Keratinocyte (primary cell): ENCODE measurements at regions not wholly inside any gene's neighbourhood (a gene's known extent, or its start where the extent isn't known, plus 50 kb on each side); places are given as distances from the start of the nearest gene placed in this dataset.

Source experiments
- DNase-seq: peaks from one replicate; pipeline ENCODE4 v3.0.0-alpha.2; 2011; ENCODE audit warnings: low read depth, missing footprints, low spot score
- FAIRE-seq: peaks from 2 replicates; lab custom pipeline; 2011; peaks lifted over from hg19 to GRCh38; lab: Jason Lieb, UNC
- H2AFZ ChIP-seq: 2 replicates; pipeline ENCODE4 v1.6.0; 2012; ENCODE audit warnings: low read length, control low read depth, inconsistent platforms; ENCODE audit not compliant: control insufficient read depth
- H3K27ac ChIP-seq: 2 replicates; pipeline ENCODE4 v1.5.1; 2011; ENCODE audit warnings: low read length; ENCODE audit not compliant: control insufficient read depth, insufficient read depth
- H3K27me3 ChIP-seq: 3 replicates; pipeline ENCODE4 v1.6.0; 2011; ENCODE audit warnings: low read length; ENCODE audit not compliant: control insufficient read depth, insufficient read depth; ENCODE audit errors: extremely low read depth
- H3K36me3 ChIP-seq, 2 experiments: 2 replicates in 1 of 2; 3 replicates in 1 of 2; pipeline ENCODE4 v1.5.1; 2011; ENCODE audit warnings: low read length in 2 of 2, mild to moderate bottlenecking in 1 of 2; ENCODE audit not compliant: control insufficient read depth in 2 of 2, insufficient read depth in 2 of 2; ENCODE audit errors: extremely low read depth in 1 of 2
- H3K4me1 ChIP-seq: 3 replicates; pipeline ENCODE4 v1.5.1; 2011; ENCODE audit warnings: low read length; ENCODE audit not compliant: control insufficient read depth, insufficient read depth; ENCODE audit errors: extremely low read depth
- H3K4me2 ChIP-seq: 3 replicates; pipeline ENCODE4 v1.6.0; 2011; ENCODE audit warnings: low read depth, low read length; ENCODE audit not compliant: control insufficient read depth, insufficient read depth; ENCODE audit errors: extremely low read depth
- H3K4me3 ChIP-seq, 3 experiments: fragments of 200-600 bp in 1 of 3; sonication (generic) in 1 of 3; 2 replicates in 2 of 3; 3 replicates in 1 of 3; pipeline ENCODE4 v1.5.1; 2011 to 2016; ENCODE audit warnings: low read length in 3 of 3, mild to moderate bottlenecking in 3 of 3, control low read depth in 2 of 3, inconsistent platforms in 1 of 3, low read depth in 1 of 3, mixed read lengths in 1 of 3, mixed run types in 1 of 3, moderate library complexity in 1 of 3; ENCODE audit not compliant: control insufficient read depth in 2 of 3, insufficient read depth in 2 of 3; ENCODE audit errors: extremely low read depth in 1 of 3
- H3K79me2 ChIP-seq: 2 replicates; pipeline ENCODE4 v1.6.0; 2012; ENCODE audit warnings: low read length; ENCODE audit not compliant: control insufficient read depth, insufficient read depth
- H3K9ac ChIP-seq: 3 replicates; pipeline ENCODE4 v1.6.0; 2011; ENCODE audit warnings: low read length; ENCODE audit not compliant: control insufficient read depth, insufficient read depth; ENCODE audit errors: extremely low read depth
- H3K9me1 ChIP-seq: 3 replicates; pipeline ENCODE4 v1.6.0; 2011; ENCODE audit warnings: low read length; ENCODE audit not compliant: control insufficient read depth, insufficient read depth; ENCODE audit errors: extremely low read depth
- H3K9me3 ChIP-seq: 2 replicates; pipeline ENCODE4 v1.5.1; 2012; ENCODE audit warnings: low read depth, low read length; ENCODE audit not compliant: control insufficient read depth
- H4K20me1 ChIP-seq: 3 replicates; pipeline ENCODE4 v1.6.0; 2011; ENCODE audit warnings: low read length; ENCODE audit not compliant: control insufficient read depth, insufficient read depth; ENCODE audit errors: extremely low read depth
- CTCF ChIP-seq, 3 experiments: IDR thresholded peaks in 1 of 3; conservative IDR thresholded peaks in 1 of 3; optimal IDR thresholded peaks in 1 of 3; 2 replicates in 2 of 3; 3 replicates in 1 of 3; pipeline versions ENCODE3 to v1.5.1; 2011; ENCODE audit warnings: low read length in 3 of 3, mild to moderate bottlenecking in 3 of 3, moderate library complexity in 2 of 3, control low read depth in 1 of 3, inconsistent platforms in 1 of 3; ENCODE audit not compliant: insufficient read depth in 2 of 3; ENCODE audit errors: extremely low read depth in 1 of 3
- EZH2 ChIP-seq: IDR thresholded peaks from one replicate; pipeline ENCODE4 v1.6.1; 2012; ENCODE audit warnings: inconsistent platforms, mild to moderate bottlenecking, low read length, moderate library complexity
- dilution Hi-C: fragments of 300-500 bp; cut with MboI; formaldehyde crosslinking; loops from one replicate; pipeline ENCODE4 v1.7.0; 2020; ENCODE audit warnings: low sequenced_read_pairs; ENCODE audit not compliant: extremely low pct_ligation_motif_present

GRCh38 chr6:144397141-144397540 lies 112.0 kb downstream of the UTRN start:
- H3K4me1 ChIP-seq = no peaks in the 10 kb centered on the region
- H3K4me2 ChIP-seq = no peak overlapping the region
- FAIRE-seq (no peak), DNase-seq (no peak)
- peaks cover 28% of the 10 kb centered on the region for H3K79me2 ChIP-seq
- H3K9me1 ChIP-seq = no peaks in the 10 kb centered on the region
- H3K9ac ChIP-seq = no peak overlapping the region
- H3K36me3 ChIP-seq = no peaks in the 10 kb centered on the region
- no peaks in the 10 kb centered on the region for H4K20me1 ChIP-seq
- H2AFZ ChIP-seq = no peak overlapping the region
- no peak overlapping the region for H3K27ac ChIP-seq
- dilution Hi-C loops = no loop called here
- TF ChIP-seq EZH2 (no peak), CTCF (optimal IDR thresholded peaks at IDR 0.05 in 1 of 3, IDR thresholded peaks at IDR 0.05 in 1 of 3, conservative IDR thresholded peaks at IDR 0.05 in 1 of 3; ENCODE audit: extremely low read depth in 1 of 3, insufficient read depth in 2 of 3, low read length in 3 of 3) (no peak)
- H3K4me3 ChIP-seq = no peak overlapping the region
- no peaks in the 10 kb centered on the region for H3K9me3 ChIP-seq
- H3K27me3 ChIP-seq = no peaks in the 10 kb centered on the region

- Histone ChIP-seq H3K9me1 (no peaks in the 10 kb centered on the region), H3K4me1 (no peaks in the 10 kb centered on the region), H3K4me3 (no peak overlapping the region), H3K36me3 (no peaks in the 10 kb centered on the region), H2AFZ (no peak overlapping the region), H3K79me2 (peaks cover 20% of the 10 kb centered on the region), H3K9ac (no peak overlapping the region), H3K9me3 (no peaks in the 10 kb centered on the region), H3K27ac (no peak overlapping the region), H3K27me3 (no peaks in the 10 kb centered on the region), H3K4me2 (no peak overlapping the region), H4K20me1 (no peaks in the 10 kb centered on the region)
- TF ChIP-seq CTCF (optimal IDR thresholded peaks at IDR 0.05 in 1 of 3, IDR thresholded peaks at IDR 0.05 in 1 of 3, conservative IDR thresholded peaks at IDR 0.05 in 1 of 3; ENCODE audit: extremely low read depth in 1 of 3, insufficient read depth in 2 of 3, low read length in 3 of 3) (no peak), EZH2 (no peak)
- FAIRE-seq = no peak
- dilution Hi-C loops = no loop called here
- DNase-seq = no peak
Measured at GRCh38 chr6:144400321-144400720, 115.2 kb downstream of the UTRN start.
